HG02798 (cell line): ENCODE measurements at regions not wholly inside any gene's neighbourhood (a gene's known extent, or its start where the extent isn't known, plus 50 kb on each side); places are given as distances from the start of the nearest gene placed in this dataset.

Experiments
- ATAC-seq: cut with Tn5 transposase; IDR thresholded peaks from one replicate; pipeline ENCODE4 v1.9.1; 2021; ENCODE audit warnings: mild to moderate bottlenecking; ENCODE audit not compliant: unreplicated experiment, poor library complexity

DNA sequence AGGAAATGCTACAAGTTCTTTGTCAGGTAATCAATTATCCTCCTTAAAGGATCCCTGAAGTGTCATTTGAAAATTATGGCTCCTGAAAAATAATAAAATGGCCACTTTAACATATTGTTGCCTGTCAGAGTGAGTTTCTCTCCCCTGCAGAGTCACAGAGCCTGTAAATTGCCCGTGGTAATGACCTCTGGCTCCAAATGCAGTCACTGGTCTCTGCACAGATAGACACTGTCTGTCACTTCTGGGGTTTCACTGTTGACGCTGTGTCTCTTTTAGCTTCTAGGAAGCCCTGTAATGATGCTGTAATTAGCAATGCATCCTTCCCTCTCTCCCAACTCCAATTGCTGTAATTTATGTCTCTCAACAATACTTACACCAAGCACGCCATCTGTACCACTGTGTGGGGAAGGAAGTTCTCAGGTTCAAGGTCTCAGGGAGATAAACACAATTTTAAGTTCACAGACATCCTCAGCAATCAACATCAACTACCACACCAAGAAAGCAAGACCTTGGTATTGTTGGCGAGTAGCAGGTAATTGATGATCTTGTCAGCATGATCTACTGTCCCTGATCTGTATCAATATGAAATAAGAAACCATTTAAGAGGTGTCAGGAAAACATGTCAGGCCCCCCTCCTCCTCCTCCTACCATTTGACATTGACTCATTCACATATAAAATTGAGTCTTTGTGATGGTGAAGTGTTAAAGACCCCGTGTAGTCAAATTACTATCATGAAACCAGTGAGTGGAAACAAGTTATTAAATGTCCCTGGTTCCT lies 91.2 kb upstream of the SULF2 start:
- ATAC-seq = no peak

DNA sequence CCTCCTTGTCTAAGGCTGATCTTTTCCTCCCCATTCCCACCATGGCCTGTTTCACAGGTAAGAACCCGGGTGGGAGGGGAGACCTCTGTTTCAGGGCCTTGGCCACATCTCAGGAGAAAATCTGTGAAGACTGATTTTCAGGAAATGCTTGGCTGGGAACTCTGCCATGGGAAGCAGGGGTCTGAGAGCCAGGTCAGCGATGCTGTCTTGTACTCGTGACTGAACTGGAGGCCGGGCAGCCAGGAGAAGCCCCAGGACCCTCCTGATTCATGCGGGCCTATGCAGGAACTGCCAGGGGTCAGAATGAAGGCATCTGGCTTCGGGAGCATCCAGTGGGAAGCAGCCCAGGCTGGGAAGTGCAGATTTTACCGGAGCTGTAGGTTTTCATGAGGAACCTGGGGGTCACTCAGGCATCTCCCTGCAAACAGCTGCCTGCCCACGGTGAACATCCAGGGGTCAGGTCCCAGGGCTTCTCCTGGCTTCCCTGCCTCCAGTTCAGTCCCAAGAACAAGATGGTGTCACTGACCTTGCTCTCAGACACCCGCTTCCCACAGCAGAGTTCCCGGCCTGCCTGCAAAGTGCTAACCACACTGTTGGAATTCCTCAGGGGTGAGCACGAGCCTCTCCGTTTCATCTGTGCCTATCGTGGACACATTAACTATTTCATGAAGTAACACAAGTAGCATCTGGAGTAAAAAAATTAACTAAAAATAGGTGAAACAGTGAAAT lies 90.2 kb upstream of the SULF2 start:
- no peak for ATAC-seq

DNA sequence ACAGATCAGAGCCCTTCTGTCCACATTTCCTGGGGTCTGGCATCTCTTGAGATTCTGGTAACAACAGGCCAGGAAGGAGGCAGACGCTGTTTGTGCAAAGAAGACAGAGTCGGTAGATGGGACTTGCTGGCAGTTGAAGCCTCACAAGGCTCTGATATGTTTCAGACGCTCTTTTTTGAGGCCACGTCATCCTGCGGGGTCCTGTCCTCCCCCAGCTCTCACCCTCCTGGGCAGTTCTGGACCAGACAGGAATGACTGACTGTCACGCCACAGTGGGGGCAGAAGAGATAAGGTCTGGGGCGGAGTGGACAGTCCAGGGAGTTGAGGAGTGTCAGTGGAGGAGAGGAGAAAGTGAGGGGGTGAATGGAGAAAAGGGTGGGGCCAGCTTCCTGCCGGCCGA lies 87.1 kb upstream of the SULF2 start:
- no peak for ATAC-seq

DNA sequence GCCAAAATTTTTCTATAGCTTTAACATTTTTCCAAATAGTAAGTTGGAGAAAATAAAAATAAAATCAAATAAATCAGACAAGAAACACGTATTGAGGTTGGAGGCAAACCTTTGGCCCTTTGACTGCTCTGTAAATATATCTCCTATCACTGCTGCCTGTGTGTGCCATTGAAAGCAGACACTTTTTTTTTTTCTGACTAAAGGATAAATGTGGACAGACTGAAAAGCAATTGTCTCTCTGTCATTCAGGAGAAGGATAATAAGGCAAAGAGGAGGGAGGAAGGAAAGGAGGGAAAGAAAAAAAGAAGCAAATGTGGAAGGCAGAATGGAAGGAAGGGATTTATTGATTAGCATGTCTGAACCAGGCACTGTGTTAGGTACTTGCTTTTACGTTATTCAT lies 85.2 kb upstream of the SULF2 start:
- ATAC-seq = no peak

DNA sequence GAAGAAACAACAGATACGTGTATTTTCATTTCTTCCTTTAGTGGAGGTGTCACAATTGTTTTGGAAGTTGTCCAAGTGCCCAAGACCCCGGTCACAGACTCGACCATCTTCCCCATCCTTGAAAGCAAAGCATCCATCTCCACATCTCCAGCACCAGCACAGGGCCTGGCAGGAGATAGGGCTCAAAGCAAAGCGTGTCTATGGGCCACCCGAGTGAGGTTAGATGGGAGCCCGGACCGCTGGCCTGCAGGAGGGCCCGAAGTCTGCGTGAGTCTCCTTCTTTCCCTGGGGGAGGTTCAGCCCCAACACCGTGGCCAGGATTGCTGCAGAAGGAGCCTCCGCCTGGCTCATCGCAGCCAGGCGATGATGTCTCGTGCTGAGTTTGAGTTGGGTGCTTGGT lies 83.5 kb upstream of the SULF2 start:
- no peak for ATAC-seq

DNA sequence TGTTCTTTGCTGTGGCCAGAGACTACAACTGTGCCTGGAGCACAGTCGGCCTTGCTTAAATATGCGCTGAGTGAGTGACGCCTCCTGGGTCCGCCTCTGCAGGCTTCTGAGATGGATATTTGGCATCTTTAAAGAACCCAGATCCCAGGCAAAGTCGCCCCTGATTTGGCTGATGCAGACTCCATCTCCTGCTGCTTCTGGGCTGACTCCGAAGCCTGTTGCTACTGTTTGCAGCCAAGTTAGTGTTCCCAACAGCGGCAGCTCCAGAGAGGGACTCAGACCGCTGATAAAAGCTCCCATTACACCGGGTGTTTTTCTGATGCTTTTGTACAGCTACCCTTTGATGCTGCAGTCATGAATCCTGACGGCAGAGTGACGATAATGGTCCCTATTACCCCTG lies 83.0 kb upstream of the SULF2 start:
- no peak for ATAC-seq

DNA sequence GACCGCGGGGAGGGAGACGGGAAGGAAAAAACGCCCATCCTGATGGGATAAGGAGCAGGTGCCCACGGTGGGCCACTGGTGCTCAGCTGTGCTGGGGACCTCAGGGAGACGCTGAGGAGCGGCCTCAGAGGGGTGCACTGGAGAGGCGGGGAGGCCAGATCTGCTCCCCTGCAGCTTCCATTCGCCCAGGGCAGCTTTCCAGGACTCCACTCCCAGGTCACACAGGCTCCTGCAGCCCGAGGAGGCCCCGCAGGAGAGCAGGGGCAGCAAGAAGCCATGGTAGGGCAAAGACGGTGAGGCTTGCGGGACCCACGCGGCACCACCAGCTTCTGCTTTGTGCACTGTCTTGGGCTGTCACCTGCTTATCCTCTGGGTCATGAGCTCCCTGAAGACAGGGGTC lies 82.5 kb upstream of the SULF2 start:
- no peak for ATAC-seq

DNA sequence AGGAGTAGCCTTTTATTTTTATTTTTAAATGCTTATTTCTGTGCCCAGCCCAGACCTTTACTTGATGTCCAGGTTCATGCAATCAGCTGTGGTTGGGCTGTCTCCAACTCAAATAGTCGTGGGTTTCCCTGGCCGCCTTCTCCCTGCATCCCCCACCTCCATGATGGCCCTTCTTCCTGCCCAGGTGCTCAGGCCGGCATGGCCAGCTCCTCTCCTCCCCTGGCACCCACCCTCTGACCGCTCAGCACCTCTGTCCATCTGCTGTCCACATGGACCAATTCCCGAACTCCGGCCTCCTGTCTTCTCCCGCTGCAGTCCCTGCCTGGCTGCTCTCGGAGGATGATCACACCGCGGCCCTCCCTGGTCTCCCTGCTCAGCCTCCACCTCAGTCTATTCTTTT lies 81.2 kb upstream of the SULF2 start:
- no peak for ATAC-seq

DNA sequence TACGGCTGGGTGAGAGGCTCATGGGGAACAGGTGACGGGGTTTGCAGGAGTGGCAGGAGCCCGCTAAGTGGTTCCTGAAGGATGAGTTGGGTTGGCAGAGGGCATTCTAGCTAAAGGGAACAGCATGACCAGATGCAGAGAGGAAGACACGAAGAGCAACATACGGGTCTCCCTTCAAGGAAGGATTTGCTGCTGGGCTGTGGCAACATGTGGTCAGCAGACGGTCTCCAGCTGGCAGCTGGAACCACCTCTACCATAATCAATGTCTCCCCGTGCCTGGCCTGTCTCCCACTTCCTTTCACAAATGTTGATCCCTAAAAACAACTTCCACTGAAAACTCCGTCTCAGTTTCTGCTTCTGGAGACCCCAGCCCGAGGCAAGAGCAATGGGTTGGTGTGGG lies 80.6 kb upstream of the SULF2 start:
- no peak for ATAC-seq

DNA sequence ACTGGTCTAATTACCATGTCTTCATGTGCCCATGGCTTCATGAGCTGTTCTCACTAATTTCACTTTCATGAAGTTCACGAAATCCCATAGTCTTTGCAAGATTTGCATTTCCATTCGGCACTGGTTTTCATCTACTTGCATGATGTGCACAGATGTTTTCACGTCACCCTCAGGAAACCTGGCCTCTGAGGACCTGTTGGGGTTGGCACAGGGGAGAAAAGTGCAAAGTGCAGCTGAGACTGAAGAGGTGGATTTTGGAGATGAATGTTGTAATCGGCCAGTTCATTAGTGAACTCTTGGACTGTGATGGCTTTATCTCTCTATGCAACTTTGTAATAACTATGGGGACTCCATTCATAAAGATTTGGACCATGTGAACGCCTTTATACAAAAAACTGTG lies 80.2 kb upstream of the SULF2 start:
- ATAC-seq = no peak

DNA sequence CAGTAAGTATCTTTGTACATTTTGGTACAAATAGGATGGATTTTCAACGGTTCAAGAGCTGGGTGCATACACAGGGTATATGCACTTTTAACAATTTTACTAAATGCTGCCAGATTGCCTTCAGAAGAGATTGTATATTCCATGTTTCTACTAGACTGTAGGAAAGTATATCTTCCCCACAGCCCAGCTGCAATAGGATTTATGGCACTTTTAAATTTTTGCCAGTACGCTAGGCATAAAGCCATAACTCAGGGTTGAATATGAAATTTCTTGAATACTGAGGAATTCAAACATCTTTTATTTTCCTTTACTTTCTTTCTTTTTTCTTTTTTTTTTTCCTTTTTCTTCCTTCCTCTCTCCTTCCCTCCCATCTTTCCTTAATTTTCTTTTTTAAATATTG lies 78.7 kb upstream of the SULF2 start:
- no peak for ATAC-seq

DNA sequence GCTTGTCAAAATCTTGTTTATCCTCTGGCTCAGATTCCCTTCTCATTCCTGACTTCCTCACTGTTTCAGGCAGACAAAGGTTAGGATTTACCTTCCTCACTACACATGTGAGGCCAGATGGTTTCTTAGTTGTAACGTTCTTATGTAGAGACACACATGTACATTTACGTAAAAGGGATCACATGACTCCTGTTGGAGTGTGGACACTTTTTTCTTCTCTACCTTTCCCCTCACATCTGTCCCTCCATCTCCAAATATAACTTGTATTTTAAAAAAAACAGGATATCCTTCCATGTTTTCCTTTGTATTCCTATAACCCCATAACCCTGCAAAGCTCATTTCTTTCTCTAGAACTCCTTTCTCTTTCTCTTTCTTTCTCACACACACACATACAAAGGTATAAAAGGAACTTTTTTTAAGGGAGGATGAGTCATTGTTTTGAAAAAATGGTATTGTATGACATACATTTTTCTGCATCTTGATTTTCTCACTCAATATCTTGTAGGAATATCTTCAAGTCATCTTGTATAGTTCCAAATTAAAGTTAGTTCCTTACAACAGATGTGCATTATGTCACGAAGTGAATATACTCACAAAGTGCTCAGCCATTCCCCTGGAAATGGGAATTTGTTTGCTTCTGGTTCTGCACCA lies 78.2 kb upstream of the SULF2 start:
- ATAC-seq = no peak

DNA sequence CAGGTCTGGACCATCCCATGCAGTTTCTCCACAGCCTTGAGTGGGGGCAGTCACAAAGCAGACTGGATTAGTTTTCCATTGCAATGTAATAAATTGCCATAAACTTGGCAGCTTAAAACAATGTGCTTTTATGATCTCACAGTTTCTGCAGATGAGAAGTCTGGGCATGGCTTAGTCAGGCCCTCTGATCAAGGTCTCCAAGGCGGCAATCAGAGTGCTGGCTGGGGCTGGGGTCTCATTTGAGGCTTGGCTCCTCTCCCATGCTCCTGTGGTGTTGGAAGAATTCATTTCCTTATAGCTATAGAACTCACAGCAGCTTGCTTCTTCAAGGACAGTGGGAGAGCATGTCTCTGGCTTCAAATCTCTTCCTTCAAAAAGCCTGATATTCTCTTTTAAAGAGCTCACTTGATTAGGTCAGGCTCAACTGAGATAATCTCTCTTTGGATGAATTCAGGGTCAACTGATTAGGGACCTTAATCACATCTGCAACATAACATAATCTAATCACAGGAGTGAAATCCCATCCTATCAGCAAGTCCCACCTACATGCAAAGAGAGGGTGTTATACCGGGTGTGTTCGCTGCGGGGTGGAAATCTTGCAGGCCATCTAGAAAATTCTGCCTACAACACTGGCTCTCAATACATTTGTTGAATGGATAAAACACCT lies 77.4 kb upstream of the SULF2 start:
- no peak for ATAC-seq

DNA sequence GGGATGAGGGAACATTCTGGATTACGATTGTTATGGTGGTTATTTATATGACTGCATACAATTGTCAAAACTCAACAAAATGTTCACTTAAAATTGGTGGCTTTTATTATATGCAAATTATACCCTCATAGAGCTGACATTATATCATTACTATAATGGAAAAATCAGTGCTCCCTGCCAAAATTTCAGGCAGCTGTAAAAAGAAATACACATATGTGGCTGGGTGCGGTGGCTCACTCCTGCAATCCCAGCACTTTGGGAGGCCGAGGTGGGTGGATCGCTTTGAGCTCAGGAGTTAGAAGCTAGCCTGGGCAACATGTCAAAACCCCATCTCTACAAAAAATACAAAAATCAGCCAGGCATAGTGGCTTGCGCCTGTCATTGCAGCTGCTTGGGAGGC lies 75.8 kb upstream of the SULF2 start:
- ATAC-seq = no peak

DNA sequence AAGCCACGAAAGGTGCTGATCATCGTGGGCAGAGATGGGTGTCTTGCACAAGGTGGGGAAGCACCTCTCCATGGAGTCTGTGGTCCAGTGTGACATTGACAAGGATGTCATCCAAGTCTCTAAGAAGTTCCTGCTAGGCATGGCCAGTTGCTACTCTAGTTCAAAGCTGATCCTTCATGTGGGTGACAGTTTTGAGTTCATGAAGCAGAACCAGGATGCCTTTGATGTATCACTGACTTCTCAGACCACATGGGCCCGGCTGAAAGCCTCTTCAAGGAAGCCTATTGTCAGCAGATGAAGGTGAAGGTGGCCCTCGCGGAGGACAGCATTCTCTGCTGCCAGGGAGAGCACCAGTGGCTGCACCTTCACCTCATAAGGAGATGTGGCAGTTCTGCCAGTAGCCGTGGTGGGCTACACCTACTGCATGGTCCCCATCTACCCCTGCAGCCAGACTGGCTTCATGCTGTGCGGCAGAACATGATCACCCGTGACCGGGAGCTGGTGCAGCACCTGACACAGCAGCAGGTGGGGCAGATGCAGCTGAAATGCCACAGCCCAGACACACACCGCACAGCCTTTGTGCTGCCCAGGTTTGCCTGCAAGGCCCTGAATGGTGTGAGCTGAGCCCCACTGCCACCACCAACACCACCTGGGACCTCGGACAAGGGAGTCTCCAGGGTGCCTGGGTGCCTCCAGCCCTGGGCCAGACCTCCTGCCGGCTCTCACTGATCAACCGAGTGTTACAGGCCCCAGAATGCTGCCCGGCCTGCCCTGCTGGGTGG lies 75.0 kb upstream of the SULF2 start:
- no peak for ATAC-seq

DNA sequence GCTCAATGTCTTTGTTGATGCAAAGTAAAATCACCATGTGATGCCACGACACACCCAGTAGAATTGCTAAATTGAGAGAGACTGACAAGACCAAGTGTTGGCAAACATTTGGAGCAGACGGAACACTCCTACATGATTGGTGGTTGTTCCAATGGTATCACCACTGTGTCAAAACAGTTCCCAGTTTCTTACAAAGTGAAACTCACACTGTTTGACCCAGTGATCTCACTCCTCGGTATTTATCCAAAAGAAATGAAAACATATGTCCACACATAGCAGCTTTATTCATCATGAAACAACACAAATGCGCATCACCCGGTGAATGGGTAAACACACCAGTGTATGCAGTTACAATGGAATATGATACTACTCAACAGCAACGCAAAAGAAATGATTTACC lies 74.0 kb upstream of the SULF2 start:
- ATAC-seq = no peak

DNA sequence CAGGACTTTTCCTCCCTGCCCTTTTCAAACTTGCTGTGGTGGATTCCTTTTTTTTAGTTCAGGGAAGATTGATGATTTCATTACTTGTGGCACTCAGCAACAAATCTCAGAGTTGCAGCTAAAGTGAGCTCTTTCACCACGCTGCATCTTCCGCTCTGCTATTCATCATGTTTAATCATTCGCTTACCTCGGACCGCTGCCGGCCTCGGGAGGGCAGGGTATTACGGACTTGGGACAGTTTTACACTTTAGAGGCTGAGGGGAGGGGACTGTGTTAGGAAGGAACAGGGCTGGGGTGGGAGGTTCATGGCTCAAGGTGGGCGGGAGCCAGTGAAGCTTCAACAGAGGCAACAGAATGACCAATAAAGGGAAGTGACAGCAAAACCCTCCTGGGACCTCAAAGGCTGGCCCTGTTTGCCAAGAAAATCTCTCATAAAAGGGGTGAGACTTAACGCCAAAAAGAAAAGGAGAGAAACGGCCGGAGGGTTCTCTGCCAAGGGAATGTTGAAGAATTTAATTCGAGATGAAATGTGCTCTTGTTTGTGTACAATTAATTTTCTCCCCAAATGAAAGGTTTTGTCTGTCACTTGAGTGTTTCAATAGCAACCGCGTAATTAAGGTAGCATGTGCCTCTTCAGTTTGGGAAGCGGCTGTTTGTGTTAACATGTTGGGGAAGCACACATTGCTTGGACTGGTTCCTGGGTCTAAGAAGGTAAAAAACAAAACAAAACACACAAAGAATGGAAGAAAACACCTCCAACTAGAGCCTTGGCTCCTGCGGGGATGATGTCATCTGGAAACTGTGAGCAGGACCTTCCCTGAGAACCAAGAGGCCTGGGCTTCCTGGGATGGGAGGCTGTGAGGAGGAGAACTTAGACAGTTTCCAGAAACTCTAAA lies 72.5 kb upstream of the SULF2 start:
- no peak for ATAC-seq

DNA sequence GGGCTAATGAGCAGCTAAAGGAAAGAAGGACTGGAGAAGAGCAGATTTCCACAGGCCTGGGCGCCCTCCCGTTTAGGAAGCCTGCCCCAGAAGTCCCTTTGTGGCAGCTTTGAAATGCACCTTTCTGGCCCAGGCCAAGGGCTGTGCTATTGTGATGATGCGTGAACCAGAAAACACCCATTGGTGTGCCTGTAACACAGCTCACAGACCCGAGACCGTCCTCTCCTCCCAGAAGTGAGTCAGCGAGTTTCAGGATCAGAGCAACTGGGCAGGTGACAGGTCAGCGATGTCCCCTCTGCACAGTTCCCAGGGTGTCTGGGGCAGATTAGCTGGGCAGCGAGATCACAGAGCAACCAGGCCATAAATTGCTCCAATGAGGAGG lies 71.9 kb upstream of the SULF2 start:
- no peak for ATAC-seq

DNA sequence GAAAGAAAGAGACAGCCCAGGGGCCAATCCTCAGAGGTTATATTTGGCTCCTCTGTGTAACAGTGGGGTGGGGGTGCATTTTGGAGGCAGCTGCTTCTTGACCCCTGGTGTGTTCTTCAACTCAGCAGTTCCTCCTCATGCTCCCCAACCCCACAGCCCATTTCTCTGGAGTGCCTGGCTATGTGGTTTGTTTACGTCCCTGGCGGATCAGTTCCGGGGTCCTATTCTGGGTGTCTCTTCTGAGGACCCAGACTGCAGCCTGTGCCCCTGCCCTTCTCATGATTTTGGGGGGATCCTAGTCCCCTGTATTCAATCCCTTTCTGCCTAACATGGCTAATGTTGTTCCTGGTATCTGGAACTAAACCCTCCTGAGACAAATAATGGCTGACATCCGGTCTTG lies 70.5 kb upstream of the SULF2 start:
- no peak for ATAC-seq
